ENCODE measurements at regions not wholly inside any gene's neighbourhood (a gene's known extent, or its start where the extent isn't known, plus 50 kb on each side); places are given as distances from the start of the nearest gene placed in this dataset.

GRCh38 chr2:58578276-58578675 lies 337.2 kb upstream of the FANCL start:
- TF ChIP-seq CTCF (IDR thresholded peaks at IDR 0.05; ENCODE audit: poor library complexity, severe bottlenecking) = no peak
- TF ChIP-seq, protein P1, sequence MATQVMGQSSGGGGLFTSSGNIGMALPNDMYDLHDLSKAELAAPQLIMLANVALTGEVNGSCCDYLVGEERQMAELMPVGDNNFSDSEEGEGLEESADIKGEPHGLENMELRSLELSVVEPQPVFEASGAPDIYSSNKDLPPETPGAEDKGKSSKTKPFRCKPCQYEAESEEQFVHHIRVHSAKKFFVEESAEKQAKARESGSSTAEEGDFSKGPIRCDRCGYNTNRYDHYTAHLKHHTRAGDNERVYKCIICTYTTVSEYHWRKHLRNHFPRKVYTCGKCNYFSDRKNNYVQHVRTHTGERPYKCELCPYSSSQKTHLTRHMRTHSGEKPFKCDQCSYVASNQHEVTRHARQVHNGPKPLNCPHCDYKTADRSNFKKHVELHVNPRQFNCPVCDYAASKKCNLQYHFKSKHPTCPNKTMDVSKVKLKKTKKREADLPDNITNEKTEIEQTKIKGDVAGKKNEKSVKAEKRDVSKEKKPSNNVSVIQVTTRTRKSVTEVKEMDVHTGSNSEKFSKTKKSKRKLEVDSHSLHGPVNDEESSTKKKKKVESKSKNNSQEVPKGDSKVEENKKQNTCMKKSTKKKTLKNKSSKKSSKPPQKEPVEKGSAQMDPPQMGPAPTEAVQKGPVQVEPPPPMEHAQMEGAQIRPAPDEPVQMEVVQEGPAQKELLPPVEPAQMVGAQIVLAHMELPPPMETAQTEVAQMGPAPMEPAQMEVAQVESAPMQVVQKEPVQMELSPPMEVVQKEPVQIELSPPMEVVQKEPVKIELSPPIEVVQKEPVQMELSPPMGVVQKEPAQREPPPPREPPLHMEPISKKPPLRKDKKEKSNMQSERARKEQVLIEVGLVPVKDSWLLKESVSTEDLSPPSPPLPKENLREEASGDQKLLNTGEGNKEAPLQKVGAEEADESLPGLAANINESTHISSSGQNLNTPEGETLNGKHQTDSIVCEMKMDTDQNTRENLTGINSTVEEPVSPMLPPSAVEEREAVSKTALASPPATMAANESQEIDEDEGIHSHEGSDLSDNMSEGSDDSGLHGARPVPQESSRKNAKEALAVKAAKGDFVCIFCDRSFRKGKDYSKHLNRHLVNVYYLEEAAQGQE (IDR thresholded peaks at IDR 0.05; ENCODE audit: borderline replicate concordance) = no peak
- no peak for TF ChIP-seq SMC3 (conservative IDR thresholded peaks at IDR 0.05; ENCODE audit: poor library complexity)
- TF ChIP-seq EZH2 (IDR thresholded peaks at IDR 0.05; ENCODE audit: borderline replicate concordance, insufficient read depth, low read length, poor library complexity, severe bottlenecking) = no peak
- TF ChIP-seq MXI1 (conservative IDR thresholded peaks at IDR 0.05; ENCODE audit: poor library complexity, severe bottlenecking) = no peak
- no peak for TF ChIP-seq EP300 (conservative IDR thresholded peaks at IDR 0.05; ENCODE audit: poor library complexity, severe bottlenecking)
- TF ChIP-seq TAF1 (IDR thresholded peaks at IDR 0.05; ENCODE audit: low read depth) = no peak
- TF ChIP-seq POLR2AphosphoS5 (IDR thresholded peaks at IDR 0.05) = no peak
- TF ChIP-seq RAD21 (conservative IDR thresholded peaks at IDR 0.05) = no peak
